Retinal pigment epithelial cell (primary cell): ENCODE measurements at regions not wholly inside any gene's neighbourhood (a gene's known extent, or its start where the extent isn't known, plus 50 kb on each side); places are given as distances from the start of the nearest gene placed in this dataset.

Experiments
- DNase-seq: peaks from one replicate; pipeline ENCODE4 v3.0.0-alpha.2; 2010; ENCODE audit warnings: low read depth
- H3K4me3 ChIP-seq: 2 replicates; pipeline ENCODE4 v1.5.1; 2011; ENCODE audit warnings: mild to moderate bottlenecking, low read length, control low read depth, moderate library complexity
- CTCF ChIP-seq: conservative IDR thresholded peaks from 2 replicates; pipeline ENCODE4 v1.5.1; 2011; ENCODE audit warnings: low read depth, low read length, control low read depth, inconsistent platforms

DNA sequence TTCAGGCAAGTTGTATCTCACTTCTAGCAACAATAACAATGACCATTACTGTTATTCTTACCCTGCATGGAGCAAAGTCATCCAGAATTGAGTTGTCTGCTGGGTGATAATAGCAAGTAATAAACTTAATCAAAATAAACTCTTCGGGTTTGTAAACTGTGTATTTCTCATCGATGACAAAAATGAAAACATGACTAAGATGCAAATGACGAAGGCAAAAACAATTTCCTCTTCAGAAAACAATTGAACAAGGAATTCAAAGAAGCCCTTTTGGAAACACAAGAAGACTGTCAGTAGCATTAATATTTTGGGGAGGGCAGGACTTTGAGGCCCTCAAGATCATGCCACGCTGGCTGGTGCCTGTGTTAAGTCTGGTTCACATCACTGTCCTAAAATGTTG is 232.0 kb downstream of the BTG1 start:
- DNase-seq: no peak
- no peak for TF ChIP-seq CTCF
- no peak overlapping the region for H3K4me3 ChIP-seq

- no peak overlapping the region for H3K4me3 ChIP-seq
- DNase-seq: no peak
- no peak for TF ChIP-seq CTCF
These were observed 232.5 kb downstream of the BTG1 start for GRCh38 chr12:91913124-91913523.

DNA sequence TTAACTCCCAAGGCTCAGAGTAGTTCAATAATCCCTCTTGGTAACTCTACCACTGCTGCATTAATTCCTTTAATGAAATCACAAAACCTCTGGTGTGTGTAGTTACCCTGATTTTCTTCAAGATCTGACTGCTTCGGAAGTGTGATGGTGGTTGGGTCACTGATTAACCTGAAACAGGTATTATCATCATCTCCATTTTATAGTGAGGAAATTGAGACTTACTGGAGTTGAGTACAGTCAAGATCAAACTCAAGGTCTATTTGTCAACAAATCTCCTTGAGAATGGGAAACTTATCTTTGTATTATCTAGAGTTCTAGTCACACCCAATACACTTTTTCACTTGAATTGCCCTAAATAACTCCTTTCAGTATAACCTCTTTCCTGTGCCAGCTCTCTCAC is 233.5 kb downstream of the BTG1 start:
- DNase-seq: no peak
- no peak overlapping the region for H3K4me3 ChIP-seq
- no peak for TF ChIP-seq CTCF

GRCh38 chr12:91910871-91911388 is 234.7 kb downstream of the BTG1 start:
- no peak overlapping the region for H3K4me3 ChIP-seq
- TF ChIP-seq CTCF: peak; percentile 12
- DNase-seq: no peak

DNA sequence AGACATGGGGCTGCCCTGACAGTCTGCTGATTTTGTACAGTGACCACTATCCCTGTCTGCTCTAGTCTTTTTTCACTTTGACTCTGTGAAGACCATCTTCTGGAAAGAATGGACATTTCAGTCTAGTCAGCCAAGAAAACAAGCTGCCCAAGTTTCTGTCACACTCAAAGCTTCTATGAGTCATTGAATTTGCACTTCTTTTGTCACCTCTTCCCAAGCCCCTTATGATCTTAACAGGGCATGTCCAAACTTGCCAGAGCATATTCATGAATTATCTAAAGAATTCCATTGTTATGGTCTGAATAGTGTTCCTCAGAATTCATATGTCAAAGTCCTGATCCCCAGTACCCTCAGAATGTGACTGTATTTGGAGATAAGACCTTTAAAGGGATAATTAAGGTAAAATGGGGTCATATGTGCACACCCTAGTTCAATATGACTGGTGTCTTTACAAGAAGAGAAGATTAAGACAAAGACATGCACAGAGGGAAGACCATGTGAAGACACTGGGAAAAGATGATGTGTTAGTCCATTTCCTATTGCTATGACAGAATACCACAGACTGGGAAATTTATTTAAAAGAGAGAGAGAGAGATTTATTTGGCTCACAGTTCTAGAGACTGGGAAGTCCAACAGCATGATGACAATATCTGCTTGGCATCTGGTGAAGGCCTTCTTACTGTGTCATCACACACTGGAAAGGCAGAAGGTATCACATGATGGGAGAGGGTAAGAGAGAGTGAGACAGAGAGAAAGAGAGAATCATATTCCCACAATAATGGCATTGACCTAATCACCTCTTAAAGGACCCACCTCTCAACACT is 242.6 kb downstream of the BTG1 start:
- H3K4me3 ChIP-seq: no peak overlapping the region
- no peak for DNase-seq
- TF ChIP-seq CTCF: no peak

- TF ChIP-seq CTCF: no peak
- DNase-seq: no peak
- H3K4me3 ChIP-seq: no peak overlapping the region
These were observed 244.1 kb downstream of the BTG1 start for GRCh38 chr12:91901381-91902074.
